Stimulated activated CD4-positive, alpha-beta T cell treated with anti-CD3 and anti-CD28 coated beads, Interleukin-1b, Interleukin-23, amount 100 ng/mL, for 48 hours (primary cell): ENCODE measurements at regions not wholly inside any gene's neighbourhood (a gene's known extent, or its start where the extent isn't known, plus 50 kb on each side); places are given as distances from the start of the nearest gene placed in this dataset.
"Not testable (repeated sequence)": the region's sequence is repeated elsewhere in the genome, so short reads cannot be mapped to it uniquely, and the experiment has no call there.

Experiments used
- DNase-seq: peaks from one replicate; pipeline ENCODE4 v3.0.0-alpha.2; 2020

GRCh38 chr12:124131659-124132058 is 158.6 kb downstream of the ZNF664 start:
- DNase-seq: no peak

- DNase-seq: no peak
These were observed 159.5 kb downstream of the ZNF664 start for GRCh38 chr12:124132530-124132929.

DNA sequence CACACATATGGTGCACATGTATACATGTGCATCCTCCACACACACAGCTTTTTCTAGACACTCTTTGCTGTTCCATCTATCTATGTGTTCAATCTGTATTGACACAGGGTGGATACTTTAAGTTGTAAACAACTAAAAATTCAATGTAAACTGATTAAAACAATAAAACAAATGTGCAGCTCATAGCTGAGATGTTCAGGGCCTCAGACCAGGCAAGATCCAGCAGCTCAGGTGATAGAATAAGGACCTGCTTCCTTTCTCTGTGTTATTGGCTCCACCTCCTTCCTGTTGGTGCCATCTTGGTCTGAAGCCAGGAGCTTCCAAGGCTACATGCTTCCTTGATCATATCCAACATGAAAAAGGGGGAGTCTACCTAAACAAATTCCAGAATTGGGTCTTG is 158.1 kb upstream of the RFLNA start:
- DNase-seq: no peak

DNA sequence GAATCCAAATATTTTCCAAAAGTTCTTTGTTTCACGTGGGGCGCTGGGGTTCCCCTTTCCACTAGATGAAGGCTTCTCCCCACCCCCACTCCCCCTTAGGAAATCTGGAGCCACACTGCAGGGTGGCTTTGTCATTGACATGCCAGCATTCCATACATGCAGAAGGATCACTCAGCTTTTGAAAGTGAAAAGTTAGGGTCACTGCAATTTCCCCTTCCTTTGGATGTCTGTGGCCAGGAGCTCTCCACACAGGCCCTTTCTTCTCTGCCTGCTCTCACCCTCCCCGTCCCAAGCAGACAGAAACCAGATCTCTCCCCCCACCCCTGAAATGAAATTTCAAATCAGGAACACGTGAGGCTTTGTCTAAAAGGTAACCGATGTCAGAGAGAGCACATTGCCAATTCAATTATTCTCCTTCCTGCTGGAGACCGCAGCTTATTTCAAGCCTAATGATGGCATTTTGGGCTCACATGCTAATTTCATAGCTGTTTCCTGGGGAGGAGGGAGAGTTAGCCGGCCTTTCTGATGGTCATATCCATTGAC is 153.9 kb upstream of the RFLNA start:
- no peak for DNase-seq

DNA sequence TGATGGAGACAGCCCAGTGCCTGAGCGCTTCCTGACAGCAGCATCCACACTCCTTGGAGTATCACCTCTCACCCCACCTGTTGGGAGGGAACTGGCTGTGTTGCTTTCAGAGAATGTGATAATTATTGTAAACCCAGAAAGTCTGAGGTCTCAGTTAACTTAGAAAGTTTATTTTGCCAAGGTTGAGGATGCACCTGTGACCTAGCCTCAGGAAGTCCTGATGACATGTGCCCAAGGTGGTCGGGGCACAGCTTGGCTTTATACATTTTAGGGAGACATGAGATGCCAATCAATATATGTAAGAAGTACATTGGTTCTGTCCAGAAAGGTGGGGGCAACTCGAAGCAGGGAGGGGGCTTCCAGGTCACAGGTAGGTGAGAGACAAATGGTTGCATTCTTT is 153.3 kb upstream of the RFLNA start:
- not testable (repeated sequence) for DNase-seq

GRCh38 chr12:124142395-124143035 is 152.4 kb upstream of the RFLNA start:
- DNase-seq: no peak

- no peak for DNase-seq
These were observed 151.2 kb upstream of the RFLNA start for GRCh38 chr12:124143726-124144125.

DNA sequence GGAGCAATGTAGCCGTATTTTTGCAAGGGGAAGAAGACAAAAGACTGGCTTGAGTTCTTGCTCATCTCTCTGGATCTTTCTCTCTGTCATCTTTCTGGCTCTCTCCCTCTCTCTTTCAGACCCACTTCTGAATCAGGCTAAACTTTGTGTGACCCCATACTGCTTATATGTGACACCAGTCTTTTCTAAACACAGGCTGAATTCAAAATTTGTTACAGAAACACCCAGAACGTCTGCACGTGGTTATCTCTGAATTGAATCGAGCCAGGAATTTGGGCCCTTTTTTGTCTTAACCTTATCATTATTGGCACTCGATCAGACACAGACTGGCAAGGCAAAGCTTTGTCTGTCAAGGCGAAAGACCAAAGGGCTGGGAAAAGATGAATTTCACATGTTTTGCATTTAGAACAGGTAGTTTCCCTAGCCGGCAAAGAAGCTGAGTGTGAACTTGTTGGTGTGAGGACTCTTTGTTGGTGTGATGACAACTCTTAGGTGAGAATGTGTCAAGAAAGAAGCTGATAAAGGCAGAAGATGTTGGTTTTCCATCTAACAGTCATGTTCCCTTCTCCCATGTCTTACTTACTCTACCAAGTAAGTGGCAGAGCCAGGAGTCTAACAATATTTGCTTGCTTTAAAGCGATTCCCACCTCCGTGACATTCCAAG is 150.2 kb upstream of the RFLNA start:
- DNase-seq: no peak

DNA sequence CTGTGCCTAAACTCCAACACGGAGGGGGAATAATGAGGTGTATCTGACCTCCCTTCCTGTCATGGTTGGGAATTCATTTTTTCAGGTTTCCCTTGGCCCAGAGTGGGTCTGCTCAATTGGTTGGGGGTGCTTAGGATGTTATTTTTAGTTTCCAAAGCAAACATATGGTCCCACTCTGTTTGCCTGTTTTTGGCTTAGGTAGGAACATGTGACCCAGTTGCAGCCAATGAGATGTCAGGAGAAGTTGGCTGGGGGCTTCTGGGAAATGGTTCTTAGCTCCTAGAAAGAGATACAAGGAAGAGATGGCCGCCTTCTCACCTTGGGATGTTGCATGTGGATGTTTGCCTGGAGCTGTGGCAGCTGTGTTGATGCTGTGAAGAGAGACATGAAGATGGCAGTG is 147.9 kb upstream of the RFLNA start:
- DNase-seq: no peak

GRCh38 chr12:124147575-124147974 is 147.3 kb upstream of the RFLNA start:
- no peak for DNase-seq

GRCh38 chr12:124148481-124149273 is 146.2 kb upstream of the RFLNA start:
- no peak for DNase-seq

DNA sequence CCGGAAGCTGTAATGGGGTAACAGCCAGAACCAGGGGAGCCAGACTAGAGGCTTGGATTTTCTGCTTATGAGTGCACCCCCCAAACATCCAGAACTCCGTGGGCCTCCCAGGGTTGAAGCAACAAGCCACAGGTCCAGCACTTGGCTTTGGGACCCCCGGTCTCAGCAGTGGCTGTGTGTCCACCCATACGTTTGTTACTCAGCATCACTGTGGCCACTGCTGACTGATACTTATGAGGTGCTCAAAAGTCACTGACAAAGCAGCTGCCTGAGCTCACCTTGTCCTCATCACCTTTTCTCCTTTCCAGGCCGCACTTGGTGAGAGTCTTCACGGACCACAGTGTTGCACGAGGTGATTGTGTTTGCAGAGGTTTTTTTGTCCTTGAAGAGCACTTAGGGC is 145.6 kb upstream of the RFLNA start:
- no peak for DNase-seq

DNA sequence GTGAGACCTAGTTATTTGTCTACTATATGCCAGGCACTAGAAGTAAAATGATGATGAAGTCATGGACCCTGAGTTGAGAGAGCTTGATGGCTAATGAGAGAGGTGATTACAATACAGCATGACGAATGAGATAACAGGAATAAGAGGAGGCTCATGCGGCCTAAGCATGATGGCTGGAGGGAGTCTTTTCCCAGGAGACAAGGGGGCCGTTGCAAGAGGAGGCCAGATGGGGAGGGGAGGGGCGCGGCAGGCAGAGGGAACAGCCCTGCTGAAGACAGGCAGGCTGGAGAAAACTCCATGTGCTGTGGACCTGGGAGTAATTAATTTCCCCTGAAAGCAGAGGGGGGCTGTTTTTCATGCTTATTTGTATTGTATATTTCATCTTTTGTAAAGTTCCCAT is 144.7 kb upstream of the RFLNA start:
- DNase-seq: no peak

GRCh38 chr12:124151583-124151982 is 143.3 kb upstream of the RFLNA start:
- DNase-seq: no peak

DNA sequence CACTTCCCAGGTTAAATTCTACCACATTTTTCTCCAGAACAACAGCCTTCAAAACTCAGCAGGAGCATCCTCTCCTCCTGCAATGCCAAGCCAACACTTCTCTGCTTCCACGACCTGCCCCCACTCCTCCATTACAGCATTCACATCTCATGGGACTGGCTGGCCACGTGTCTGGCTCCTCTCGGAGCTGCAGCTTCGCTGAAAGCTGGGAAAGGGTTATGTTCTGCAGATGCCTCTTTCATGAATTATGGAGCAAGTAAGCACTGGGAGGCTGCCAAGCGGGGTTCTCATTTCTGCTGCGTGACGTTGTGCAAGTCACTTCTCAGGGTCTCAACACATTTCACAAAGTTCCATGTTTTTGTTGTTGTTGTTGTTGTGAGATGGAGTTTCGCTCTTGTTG is 142.2 kb upstream of the RFLNA start:
- DNase-seq: no peak

GRCh38 chr12:124153392-124153791 is 141.5 kb upstream of the RFLNA start:
- no peak for DNase-seq

DNA sequence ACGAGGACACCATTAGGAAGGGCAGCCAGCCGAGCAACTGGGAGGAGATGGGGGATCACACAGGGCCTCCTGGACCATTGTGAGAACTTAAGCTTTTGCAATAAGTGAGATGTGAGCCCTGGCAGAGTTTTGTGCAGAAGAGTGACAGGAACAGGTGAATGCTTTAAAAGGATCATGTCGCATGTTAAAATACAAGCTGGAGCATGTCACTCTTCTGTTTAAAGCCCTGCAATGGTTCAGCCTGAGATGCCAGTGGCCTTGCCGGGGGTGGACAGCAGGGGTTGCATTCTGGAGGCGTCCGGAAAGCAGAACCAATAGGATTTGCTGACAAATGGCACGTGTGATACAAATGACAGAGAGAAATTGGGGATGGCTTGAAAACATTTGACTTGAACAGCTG is 137.5 kb upstream of the RFLNA start:
- DNase-seq: no peak

DNA sequence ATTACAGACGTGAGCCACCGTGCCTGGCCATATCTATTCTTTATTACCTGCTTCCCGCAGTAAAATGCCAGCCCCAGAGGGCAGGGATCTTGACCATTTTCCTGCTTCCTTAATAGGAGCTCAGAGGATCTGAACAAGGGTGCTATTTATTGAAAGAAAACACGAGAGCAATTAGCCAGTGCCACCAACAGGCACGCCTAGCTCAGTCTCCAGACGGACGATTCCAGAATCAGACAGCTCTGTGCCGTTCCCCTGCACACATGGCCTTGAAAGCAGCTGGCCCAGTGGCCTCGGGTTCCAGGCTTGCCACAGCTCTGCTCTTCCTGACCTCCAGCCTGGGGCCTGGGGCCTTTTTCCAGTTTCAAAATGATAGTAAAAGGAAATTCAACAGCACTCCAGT is 135.2 kb upstream of the RFLNA start:
- DNase-seq: no peak

- no peak for DNase-seq
These were observed 134.7 kb upstream of the RFLNA start for GRCh38 chr12:124160097-124160756.

DNA sequence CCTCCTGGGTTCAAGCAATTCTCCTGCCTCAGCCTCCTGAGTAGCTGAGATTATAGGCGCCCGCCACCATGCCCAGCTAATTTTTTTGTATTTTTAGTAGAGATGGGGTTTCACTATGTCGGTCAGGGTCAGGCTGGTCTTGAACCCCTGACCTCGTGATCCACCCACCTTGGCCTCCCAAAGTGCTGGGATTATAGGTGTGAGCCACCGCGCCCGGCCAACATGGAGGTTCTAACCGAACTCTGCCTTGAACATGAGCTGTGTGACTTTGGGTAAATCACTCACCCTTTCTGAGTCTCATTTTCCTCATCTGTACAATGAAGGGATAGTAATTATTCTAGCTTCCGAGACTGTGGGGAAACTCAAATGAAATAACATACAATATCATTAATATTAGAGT is 133.5 kb upstream of the RFLNA start:
- not testable (repeated sequence) for DNase-seq

DNA sequence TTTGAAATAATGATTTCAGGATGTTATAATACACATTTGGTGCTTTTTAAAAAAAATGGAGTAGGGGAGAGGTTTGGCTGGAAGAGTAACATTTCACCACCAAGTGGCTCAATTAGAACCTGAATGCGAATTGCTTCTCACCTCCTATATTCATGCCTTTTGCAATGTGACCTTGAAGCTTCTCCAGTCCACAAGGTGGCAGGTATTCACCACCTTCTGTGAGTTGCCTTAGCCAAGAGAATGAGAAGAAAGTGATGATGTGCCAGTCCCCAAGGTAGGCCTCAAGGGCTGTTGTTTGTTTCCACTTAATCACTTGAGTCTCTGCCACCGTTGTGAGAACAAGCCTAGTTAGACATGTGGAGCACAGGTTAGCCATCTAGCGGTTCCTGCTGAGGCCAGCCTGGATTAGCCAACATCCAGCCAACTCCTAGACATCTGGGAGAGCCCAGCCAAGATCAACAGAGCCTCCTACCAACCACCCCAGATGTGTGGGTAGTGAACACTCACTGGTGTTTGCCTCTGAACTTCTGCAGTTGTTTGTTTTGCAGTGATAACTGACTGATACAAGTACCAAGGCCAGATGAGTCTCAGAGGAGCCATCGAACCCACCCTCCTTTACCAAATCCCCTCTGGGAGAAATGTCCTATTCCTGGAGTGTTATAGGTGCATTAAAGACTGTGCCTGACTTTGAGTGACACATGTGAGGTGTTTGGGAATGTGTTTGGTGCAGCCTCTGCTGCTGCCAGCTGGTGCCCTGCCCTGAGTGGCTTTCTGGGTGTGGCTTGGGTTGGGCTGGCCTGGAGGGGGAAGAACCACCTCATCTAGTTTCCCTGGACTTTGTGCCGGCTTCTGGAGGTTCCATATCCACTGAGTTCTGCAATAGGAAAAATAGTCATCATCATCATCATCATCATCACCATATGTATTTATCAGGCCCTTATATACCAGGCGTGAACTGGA is 132.5 kb upstream of the RFLNA start:
- DNase-seq: no peak

- DNase-seq: no peak
These were observed 129.2 kb upstream of the RFLNA start for GRCh38 chr12:124165695-124166094.
